B cell (primary cell): ENCODE measurements at regions not wholly inside any gene's neighbourhood (a gene's known extent, or its start where the extent isn't known, plus 50 kb on each side); places are given as distances from the start of the nearest gene placed in this dataset.

Experiments
- ATAC-seq: fragments of 200-7000 bp; cut with Tn5 transposase; one replicate; pipeline ENCODE4 v1.10.0; 2021; ENCODE audit warnings: low read depth, mild to moderate bottlenecking, moderate number of reproducible peaks, moderate library complexity
- CTCF ChIA-PET: fragments of 350-600 bp; sonication (Branson Sonifier 250); formaldehyde crosslinking; loops from one replicate; lab custom pipeline; 2021; ENCODE audit warnings: antibody characterized with exemption, inconsistent platforms; lab: Charles Lee
- POLR2A ChIA-PET: fragments of 350-600 bp; sonication (Branson Sonifier 250); formaldehyde crosslinking; loops from one replicate; lab custom pipeline; 2021; ENCODE audit warnings: antibody characterized with exemption; lab: Charles Lee
- DNase-seq: peaks from one replicate; pipeline ENCODE4 v3.0.0; 2013
- H2AFZ ChIP-seq: 2 replicates; pipeline ENCODE4 v1.6.1; 2012; ENCODE audit warnings: mild to moderate bottlenecking, low read depth, low read length; ENCODE audit not compliant: insufficient read depth, poor library complexity, severe bottlenecking
- H3K27ac ChIP-seq, 2 donors: 1 replicate in 1 of 2; 2 replicates in 1 of 2; pipeline ENCODE4 v1.5.1; 2012 to 2013; ENCODE audit warnings: low read length in 2 of 2, mild to moderate bottlenecking in 2 of 2, moderate library complexity in 1 of 2
- H3K27me3 ChIP-seq, 4 experiments: fragments of 200-600 bp in 1 of 4; sonication (generic) in 1 of 4; replicated peaks in 1 of 4; 1 replicate in 2 of 4; 2 replicates in 2 of 4; pipeline versions ENCODE4 v1.6.1 to v1.7.0; 2013 to 2016; ENCODE audit warnings: low read length in 3 of 4, mild to moderate bottlenecking in 2 of 4, mixed read lengths in 1 of 4, moderate library complexity in 1 of 4; ENCODE audit not compliant: insufficient read depth in 4 of 4, control insufficient read depth in 3 of 4; ENCODE audit errors: control extremely low read depth in 1 of 4
- H3K36me3 ChIP-seq, 2 experiments: replicated peaks in 1 of 2; 1 replicate in 1 of 2; 2 replicates in 1 of 2; pipeline versions ENCODE4 v1.6.1 to v1.7.1; 2013; ENCODE audit warnings: low read length in 1 of 2; ENCODE audit not compliant: insufficient read depth in 2 of 2, control insufficient read depth in 1 of 2; ENCODE audit errors: control extremely low read depth in 1 of 2, extremely low read depth in 1 of 2
- H3K4me1 ChIP-seq, 2 donors: fragments of 200-600 bp in 1 of 2; sonication (generic) in 1 of 2; 1 replicate in 1 of 2; 2 replicates in 1 of 2; pipeline versions ENCODE4 v1.5.1 to v1.6.1; 2013 to 2017; ENCODE audit warnings: low read length in 2 of 2; ENCODE audit not compliant: control insufficient read depth in 2 of 2, insufficient read depth in 2 of 2
- H3K4me2 ChIP-seq: replicated peaks from 2 replicates; pipeline ENCODE3; 2012; ENCODE audit warnings: mild to moderate bottlenecking, low read depth, low read length; ENCODE audit not compliant: poor library complexity, severe bottlenecking
- H3K4me3 ChIP-seq, 5 experiments: fragments of 200-600 bp in 1 of 5; sonication (generic) in 1 of 5; 1 replicate in 3 of 5; 2 replicates in 2 of 5; pipeline versions ENCODE4 v1.5.1 to v1.7.0; 2011 to 2016; ENCODE audit warnings: low read length in 4 of 5, mild to moderate bottlenecking in 4 of 5, low read depth in 2 of 5, control low read depth in 1 of 5, moderate library complexity in 1 of 5; ENCODE audit not compliant: insufficient read depth in 1 of 5; ENCODE audit errors: control extremely low read depth in 1 of 5, extremely low read depth in 1 of 5
- H3K79me2 ChIP-seq: fragments of 200-600 bp; sonication (generic); one replicate; pipeline ENCODE4 v1.6.0; 2016; ENCODE audit warnings: low read length; ENCODE audit not compliant: control insufficient read depth, insufficient read depth
- H3K9ac ChIP-seq: fragments of 200-600 bp; sonication (generic); 2 replicates; pipeline ENCODE4 v1.6.1; 2017; ENCODE audit warnings: mild to moderate bottlenecking, low read length, moderate library complexity
- H3K9me3 ChIP-seq, 3 donors: one replicate each; pipeline versions ENCODE4 v1.6.1 to v1.7.1; 2013; ENCODE audit warnings: low read length in 2 of 3; ENCODE audit not compliant: control insufficient read depth in 2 of 3, insufficient read depth in 1 of 3; ENCODE audit errors: control extremely low read depth in 1 of 3
- H4K20me1 ChIP-seq: 2 replicates; pipeline ENCODE4 v1.6.0; 2012; ENCODE audit warnings: mild to moderate bottlenecking, low read length; ENCODE audit not compliant: insufficient read depth, control insufficient read depth, poor library complexity, severe bottlenecking
- H3K27ac Mint-ChIP-seq: one replicate; pipeline ENCODE4 v1.8.0; 2021; ENCODE audit warnings: mixed read lengths
- H3K27me3 Mint-ChIP-seq: one replicate; pipeline ENCODE4 v1.8.0; 2021; ENCODE audit warnings: mixed read lengths
- H3K4me1 Mint-ChIP-seq: one replicate; pipeline ENCODE4 v1.8.0; 2021; ENCODE audit warnings: mixed read lengths
- H3K4me3 Mint-ChIP-seq: one replicate; pipeline ENCODE4 v1.8.0; 2021; ENCODE audit warnings: mixed read lengths
- H3K9me3 Mint-ChIP-seq: one replicate; pipeline ENCODE4 v1.8.0; 2022; ENCODE audit warnings: mixed read lengths; ENCODE audit not compliant: insufficient read depth
- CTCF ChIP-seq: fragments of 200-600 bp; IDR thresholded peaks from one replicate; pipeline ENCODE4 v1.8.0; 2022; ENCODE audit warnings: antibody characterized with exemption, mild to moderate bottlenecking
- EZH2 ChIP-seq: IDR thresholded peaks from 2 replicates; pipeline ENCODE4 v1.6.1; 2012; ENCODE audit warnings: borderline replicate concordance, low read depth, mild to moderate bottlenecking, moderate library complexity, low read length; ENCODE audit not compliant: insufficient read depth, poor library complexity, severe bottlenecking
- WGBS: methylation state at CpG from one replicate; pipeline ENCODE4 v1.1.5; 2013; ENCODE audit warnings: missing lambda C conversion rate; ENCODE audit not compliant: insufficient coverage; 5-methylcytosine and 5-hydroxymethylcytosine counted together
- intact Hi-C: fragments of 100-400 bp; cut with micrococcal nuclease; formaldehyde crosslinking; loops from one replicate; pipeline ENCODE4 v1.10.0; 2022

DNA sequence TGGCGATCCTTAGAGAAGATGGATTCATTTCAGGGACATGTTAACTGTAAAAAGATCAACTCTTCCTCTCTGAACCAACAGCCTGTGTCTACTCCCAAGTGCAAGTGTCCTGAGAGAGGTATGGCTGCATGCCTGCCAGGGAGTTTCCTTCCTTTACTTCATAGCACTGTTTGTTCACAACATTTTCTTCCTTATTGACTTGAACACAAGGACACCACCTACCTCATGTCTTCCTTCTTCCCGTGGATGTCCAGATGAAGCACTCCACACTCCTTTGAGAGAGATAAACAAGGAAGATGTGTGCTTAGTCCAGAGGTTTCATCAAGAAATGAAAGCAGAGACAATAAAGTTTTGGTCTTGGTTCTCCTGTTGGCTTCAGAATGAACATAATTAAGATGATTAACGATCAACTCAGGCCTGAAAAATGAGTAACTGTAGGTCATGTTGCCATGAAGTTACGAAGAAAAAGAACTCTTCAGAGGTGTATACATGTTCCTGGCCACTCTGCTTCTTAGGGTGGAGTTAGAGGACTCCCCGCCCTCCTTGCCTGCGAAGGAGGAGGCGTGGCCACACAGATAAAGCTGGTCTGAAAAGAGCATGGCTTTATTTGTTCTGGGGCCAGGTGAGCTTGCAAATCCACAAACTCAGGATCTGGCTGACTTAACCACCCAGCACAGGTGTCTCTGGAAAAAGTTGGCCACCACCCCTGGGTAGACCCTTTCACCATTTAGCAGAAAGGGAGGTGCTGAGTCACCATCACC, 155.0 kb upstream of the KCTD1 start:
- H3K9me3 Mint-ChIP-seq = no peaks in the 10 kb centered on the region
- no peak overlapping the region for H3K4me3 Mint-ChIP-seq
- Histone ChIP-seq H3K79me2 (no peaks in the 10 kb centered on the region), H2AFZ (no peak overlapping the region), H3K4me1 (no peaks in the 10 kb centered on the region), H3K9ac (no peak overlapping the region), H3K4me3 (no peak overlapping the region), H3K27ac (no peak overlapping the region), H4K20me1 (no peaks in the 10 kb centered on the region), H3K9me3 (no peaks in the 10 kb centered on the region), H3K36me3 (no peaks in the 10 kb centered on the region), H3K4me2 (no peak overlapping the region), H3K27me3 (no peaks in the 10 kb centered on the region)
- no peak overlapping the region for H3K27ac Mint-ChIP-seq
- ChIA-PET CTCF (no interaction called here), POLR2A (no interaction called here)
- H3K4me1 Mint-ChIP-seq = no peaks in the 10 kb centered on the region
- intact Hi-C loops = no loop called here
- WGBS = 94% methylated on average over 5 of the region's 7 CpGs
- no peak for TF ChIP-seq CTCF
- TF ChIP-seq EZH2 = no peak
- ATAC-seq (no peak), DNase-seq (no peak)
- peaks cover 2% of the 10 kb centered on the region for H3K27me3 Mint-ChIP-seq

GRCh38 chr18:26702086-26702485, 153.7 kb upstream of the KCTD1 start:
- Histone ChIP-seq H3K4me2 (no peak overlapping the region), H3K9me3 (no peaks in the 10 kb centered on the region), H3K4me3 (no peak overlapping the region), H2AFZ (no peak overlapping the region), H3K27me3 (no peaks in the 10 kb centered on the region), H4K20me1 (no peaks in the 10 kb centered on the region), H3K4me1 (no peaks in the 10 kb centered on the region), H3K36me3 (no peaks in the 10 kb centered on the region), H3K27ac (no peak overlapping the region), H3K79me2 (no peaks in the 10 kb centered on the region), H3K9ac (no peak overlapping the region)
- ATAC-seq (no peak), DNase-seq (no peak)
- no peak overlapping the region for H3K27ac Mint-ChIP-seq
- no peaks in the 10 kb centered on the region for H3K4me1 Mint-ChIP-seq
- 40% methylated on average over 1 of the region's 6 CpGs for WGBS
- peaks cover 4% of the 10 kb centered on the region for H3K27me3 Mint-ChIP-seq
- H3K4me3 Mint-ChIP-seq = no peak overlapping the region
- intact Hi-C loops = no loop called here
- TF ChIP-seq CTCF = no peak
- TF ChIP-seq EZH2 = no peak
- H3K9me3 Mint-ChIP-seq = no peaks in the 10 kb centered on the region
- ChIA-PET POLR2A (no interaction called here), CTCF (no interaction called here)
